Fibroblast of villous mesenchyme (primary cell): ENCODE measurements at regions not wholly inside any gene's neighbourhood (a gene's known extent, or its start where the extent isn't known, plus 50 kb on each side); places are given as distances from the start of the nearest gene placed in this dataset.

ENCODE experiments used
- DNase-seq: peaks from one replicate; pipeline ENCODE4 v3.0.0-alpha.2; 2010; ENCODE audit warnings: low read depth
- H3K4me3 ChIP-seq: 2 replicates; pipeline ENCODE4 v1.5.1; 2011; ENCODE audit warnings: low read depth, mild to moderate bottlenecking, low read length
- TF ChIP-seq, protein P1 (sequence below): IDR thresholded peaks from 2 replicates; pipeline ENCODE4 v1.5.1; 2012; ENCODE audit warnings: low read depth, mild to moderate bottlenecking, low read length; ENCODE audit not compliant: insufficient read depth

DNA sequence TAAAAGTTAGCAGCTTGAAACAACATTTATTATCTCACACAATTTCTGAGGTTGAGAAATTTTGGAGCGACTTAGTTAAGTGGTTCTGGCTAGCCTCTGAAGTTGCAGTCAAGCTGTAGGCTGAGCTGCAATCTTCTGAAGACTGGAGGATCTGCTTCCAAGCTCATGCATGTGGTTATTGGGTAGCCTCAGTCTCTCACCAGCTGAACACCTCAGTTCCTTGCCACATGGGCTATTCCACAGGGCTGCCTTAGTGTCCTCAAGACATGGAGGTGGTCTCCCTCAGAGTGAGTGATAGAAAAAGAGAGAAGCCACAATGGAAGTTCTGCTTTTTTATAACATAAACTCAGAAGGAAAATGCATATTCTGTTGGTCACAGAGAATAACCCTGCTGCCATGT lies 92.0 kb upstream of the CAMK1G start:
- DNase-seq, result no peak
- H3K4me3 ChIP-seq, result no peak overlapping the region
- TF ChIP-seq, protein P1, sequence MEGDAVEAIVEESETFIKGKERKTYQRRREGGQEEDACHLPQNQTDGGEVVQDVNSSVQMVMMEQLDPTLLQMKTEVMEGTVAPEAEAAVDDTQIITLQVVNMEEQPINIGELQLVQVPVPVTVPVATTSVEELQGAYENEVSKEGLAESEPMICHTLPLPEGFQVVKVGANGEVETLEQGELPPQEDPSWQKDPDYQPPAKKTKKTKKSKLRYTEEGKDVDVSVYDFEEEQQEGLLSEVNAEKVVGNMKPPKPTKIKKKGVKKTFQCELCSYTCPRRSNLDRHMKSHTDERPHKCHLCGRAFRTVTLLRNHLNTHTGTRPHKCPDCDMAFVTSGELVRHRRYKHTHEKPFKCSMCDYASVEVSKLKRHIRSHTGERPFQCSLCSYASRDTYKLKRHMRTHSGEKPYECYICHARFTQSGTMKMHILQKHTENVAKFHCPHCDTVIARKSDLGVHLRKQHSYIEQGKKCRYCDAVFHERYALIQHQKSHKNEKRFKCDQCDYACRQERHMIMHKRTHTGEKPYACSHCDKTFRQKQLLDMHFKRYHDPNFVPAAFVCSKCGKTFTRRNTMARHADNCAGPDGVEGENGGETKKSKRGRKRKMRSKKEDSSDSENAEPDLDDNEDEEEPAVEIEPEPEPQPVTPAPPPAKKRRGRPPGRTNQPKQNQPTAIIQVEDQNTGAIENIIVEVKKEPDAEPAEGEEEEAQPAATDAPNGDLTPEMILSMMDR, result no peak

DNA sequence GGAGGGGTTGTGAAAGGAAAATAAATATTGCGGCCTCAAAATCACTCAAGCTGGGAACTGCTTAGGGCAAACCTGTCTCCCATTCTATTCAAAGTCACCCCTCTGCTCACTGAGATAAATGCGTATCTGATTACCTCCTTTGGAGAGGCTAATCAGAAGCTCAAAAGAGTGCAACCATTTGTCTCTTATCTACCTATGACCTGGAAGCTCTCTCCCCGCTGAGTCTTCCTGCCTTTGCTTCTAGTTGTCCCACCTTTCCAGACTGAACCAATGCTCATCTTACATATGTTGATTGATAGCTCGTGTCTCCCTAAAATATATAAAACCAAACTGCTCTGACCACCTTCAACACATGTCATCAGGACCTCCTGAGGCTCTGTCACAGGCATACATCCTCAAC lies 91.6 kb upstream of the CAMK1G start:
- TF ChIP-seq, protein P1, result no peak
- no peak for DNase-seq

DNA sequence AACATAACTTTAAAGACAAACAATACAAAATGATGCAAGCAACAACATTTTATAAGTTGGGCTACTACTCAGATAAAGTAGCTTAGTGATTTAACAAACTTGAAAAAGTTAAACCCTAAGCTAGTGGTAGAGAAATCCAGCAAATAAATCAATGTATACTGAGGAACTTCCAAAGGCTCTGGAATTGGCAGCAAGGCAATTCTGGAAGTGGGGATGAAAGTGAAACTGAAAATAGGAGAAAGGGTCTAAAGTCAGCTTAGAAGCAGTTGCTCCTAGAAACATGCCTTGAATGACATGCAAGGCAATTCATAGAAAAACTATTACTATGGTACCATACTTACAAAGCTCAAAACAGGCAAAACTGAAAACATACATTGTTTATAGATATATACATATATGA lies 90.0 kb upstream of the CAMK1G start:
- peak; percentile 12 for DNase-seq
- TF ChIP-seq, protein P1, result no peak
- no peak overlapping the region for H3K4me3 ChIP-seq

More for the DNA sequence above, 91.6 kb upstream of the CAMK1G start:
- no peak overlapping the region for H3K4me3 ChIP-seq

DNA sequence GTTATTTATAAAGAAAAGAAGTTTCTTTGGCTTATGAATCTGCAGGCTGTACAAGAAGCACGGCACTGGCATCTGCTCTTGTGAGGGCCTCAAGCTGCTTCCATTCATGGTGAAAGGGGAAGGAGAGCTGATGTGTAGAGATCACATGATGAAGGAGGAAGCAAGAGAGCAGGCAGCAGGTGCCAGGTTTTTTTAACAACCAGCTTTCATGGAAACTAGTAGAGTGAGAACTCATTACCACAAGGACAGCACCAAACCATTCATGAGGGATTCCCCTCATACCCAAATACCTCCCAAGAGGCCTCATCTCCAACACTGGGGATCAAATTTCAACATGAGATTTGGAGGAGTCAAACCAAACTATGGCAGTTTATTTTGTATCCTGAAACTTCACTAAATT lies 85.8 kb upstream of the CAMK1G start:
- no peak for DNase-seq
- TF ChIP-seq, protein P1, result no peak
- no peak overlapping the region for H3K4me3 ChIP-seq

DNA sequence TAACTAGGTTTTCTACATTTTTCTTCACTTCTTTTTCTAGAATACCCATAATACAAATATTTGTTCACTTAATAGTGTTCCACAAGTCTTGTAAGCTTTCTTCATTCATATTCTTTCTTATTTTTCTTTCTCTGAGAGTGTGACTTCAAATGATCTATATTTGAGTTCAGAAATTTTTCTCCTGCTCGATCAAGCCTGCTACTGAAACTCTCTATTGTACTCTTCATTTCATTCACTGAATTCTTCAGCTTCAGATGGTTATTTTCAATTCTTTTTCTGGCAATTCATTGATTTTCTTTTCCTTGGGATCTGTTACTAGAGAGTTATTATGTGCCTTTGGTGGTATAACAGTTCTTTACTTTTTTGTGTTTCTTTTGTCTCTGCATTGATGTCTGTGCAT lies 82.5 kb upstream of the CAMK1G start:
- no peak for DNase-seq
- H3K4me3 ChIP-seq, result no peak overlapping the region
- TF ChIP-seq, protein P1, result no peak

DNA sequence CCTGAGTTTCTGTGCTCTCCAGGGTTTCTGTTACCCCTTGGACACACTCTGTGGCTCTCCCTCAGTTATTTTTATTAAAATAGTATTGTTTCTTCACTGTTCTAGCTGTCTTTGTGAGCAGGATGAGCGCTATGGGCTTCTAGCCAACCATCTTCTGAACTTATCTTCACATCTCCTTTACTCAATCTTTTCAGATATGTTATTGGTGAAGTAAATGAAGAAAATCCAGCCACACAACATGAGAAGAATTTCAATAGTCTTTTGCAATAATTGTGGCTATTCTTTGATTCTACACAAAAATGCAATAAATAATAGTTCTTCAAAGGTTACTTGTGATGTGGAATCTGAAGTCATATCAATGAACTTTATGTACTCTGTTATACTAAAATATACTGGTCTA lies 80.3 kb upstream of the CAMK1G start:
- TF ChIP-seq, protein P1, result no peak
- H3K4me3 ChIP-seq, result no peak overlapping the region
- DNase-seq, result no peak

DNA sequence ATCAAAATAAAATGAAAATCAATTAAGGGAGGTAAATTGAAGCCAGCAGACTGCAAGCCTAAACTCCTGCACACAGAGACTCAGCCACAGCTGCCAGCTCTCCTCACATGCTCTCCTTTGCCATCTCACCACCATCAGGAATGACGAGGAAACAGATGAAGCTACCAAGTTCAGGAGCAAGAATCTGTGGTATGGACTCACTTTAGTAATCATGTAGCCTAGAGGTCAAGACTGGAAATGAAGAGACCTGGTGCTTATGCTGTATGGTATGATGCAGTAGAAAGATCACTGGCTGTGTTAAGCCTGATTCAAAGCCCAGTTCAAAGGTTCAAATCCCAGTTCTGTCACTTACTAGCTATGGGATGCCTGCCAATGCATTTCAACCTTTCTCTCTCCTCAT lies 78.9 kb upstream of the CAMK1G start:
- H3K4me3 ChIP-seq, result no peak overlapping the region

More for the DNA sequence above, 78.9 kb upstream of the CAMK1G start:
- no peak for DNase-seq
- TF ChIP-seq, protein P1, result no peak
